ENCODE measurements at regions not wholly inside any gene's neighbourhood (a gene's known extent, or its start where the extent isn't known, plus 50 kb on each side); places are given as distances from the start of the nearest gene placed in this dataset.

- no peak for DNase-seq
- Histone ChIP-seq H3K27ac (no peak overlapping the region), H3K36me3 (no peaks in the 10 kb centered on the region), H3K4me1 (peaks cover 0 to 4% (median 0%) of the 10 kb centered on the region in 4 donors), H3K4me3 (no peak overlapping the region), H3K27me3 (no peaks in the 10 kb centered on the region), H3K9me3 (no peaks in the 10 kb centered on the region)
- no peak for TF ChIP-seq POLR2A (IDR thresholded peaks at IDR 0.05)
- no peak for TF ChIP-seq CTCF (IDR thresholded peaks at IDR 0.05)
Observed at GRCh38 chr11:15607361-15608036, 492.8 kb downstream of the INSC start.

- no peak overlapping the region for H3K4me3 ChIP-seq
- TF ChIP-seq POLR2A (IDR thresholded peaks at IDR 0.05) (no peak), CTCF (IDR thresholded peaks at IDR 0.05) (no peak)
- no peaks in the 10 kb centered on the region for H3K9me3 ChIP-seq
- no peak overlapping the region for H3K27ac ChIP-seq
- DNase-seq = no peak
- no peaks in the 10 kb centered on the region for H3K27me3 ChIP-seq
- H3K36me3 ChIP-seq = no peaks in the 10 kb centered on the region
- H3K4me1 ChIP-seq = no peaks in the 10 kb centered on the region
Observed at GRCh38 chr11:15609445-15609844, 494.7 kb downstream of the INSC start.

- H3K4me1 ChIP-seq = no peaks in the 10 kb centered on the region
- no peak for DNase-seq
- no peak for TF ChIP-seq CTCF (IDR thresholded peaks at IDR 0.05)
- no peak for TF ChIP-seq POLR2A (IDR thresholded peaks at IDR 0.05)
- no peaks in the 10 kb centered on the region for H3K27me3 ChIP-seq
- no peak overlapping the region for H3K27ac ChIP-seq
- no peak overlapping the region for H3K4me3 ChIP-seq
- H3K9me3 ChIP-seq = no peaks in the 10 kb centered on the region
- H3K36me3 ChIP-seq = no peaks in the 10 kb centered on the region
Observed at GRCh38 chr11:15610881-15611280, 496.2 kb downstream of the INSC start.

- Histone ChIP-seq H3K27me3 (no peaks in the 10 kb centered on the region), H3K9me3 (no peaks in the 10 kb centered on the region), H3K36me3 (no peaks in the 10 kb centered on the region), H3K27ac (no peak overlapping the region), H3K4me1 (no peaks in the 10 kb centered on the region), H3K4me3 (no peak overlapping the region)
- no peak for DNase-seq
- TF ChIP-seq POLR2A (IDR thresholded peaks at IDR 0.05) (no peak), CTCF (IDR thresholded peaks at IDR 0.05) (no peak)
Observed at GRCh38 chr11:15613251-15613650, 498.5 kb downstream of the INSC start.

- Histone ChIP-seq H3K27me3 (no peaks in the 10 kb centered on the region), H3K9me3 (no peaks in the 10 kb centered on the region), H3K4me1 (no peaks in the 10 kb centered on the region), H3K36me3 (no peaks in the 10 kb centered on the region), H3K4me3 (no peak overlapping the region), H3K27ac (no peak overlapping the region)
- DNase-seq = no peak
- TF ChIP-seq CTCF (IDR thresholded peaks at IDR 0.05) (no peak), POLR2A (IDR thresholded peaks at IDR 0.05) (no peak)
Observed at GRCh38 chr11:15613789-15614188, 499.1 kb downstream of the INSC start.
